HUDEP-2 (cell line): ENCODE measurements at regions not wholly inside any gene's neighbourhood (a gene's known extent, or its start where the extent isn't known, plus 50 kb on each side); places are given as distances from the start of the nearest gene placed in this dataset.
"Not testable (repeated sequence)": the region's sequence is repeated elsewhere in the genome, so short reads cannot be mapped to it uniquely, and the experiment has no call there.

Experiments
- DNase-seq, 76 experiments: peaks; one replicate each; lab custom pipeline; 2025; ENCODE audit not compliant: unreplicated experiment in 76 of 76; lab: John Stamatoyannopoulos, UW

DNA sequence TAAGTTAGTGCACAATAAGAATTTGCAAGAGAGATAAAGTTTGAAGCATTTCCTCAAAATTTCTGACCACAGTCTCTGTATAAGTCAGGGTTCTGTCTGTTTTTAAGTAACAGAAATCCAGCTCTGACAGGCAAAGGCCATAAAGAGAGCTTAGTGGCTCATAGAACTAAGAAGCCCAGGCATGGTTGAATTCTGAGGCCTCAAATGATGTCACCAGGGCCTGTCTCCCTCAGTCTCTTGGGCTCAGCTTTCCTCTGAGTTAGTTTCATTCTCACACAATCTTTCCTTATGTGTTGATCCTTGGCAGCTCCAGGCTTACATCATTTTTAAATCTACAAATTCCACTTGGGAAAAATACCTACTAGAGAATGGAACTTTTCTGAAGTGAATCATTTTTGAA is 173.4 kb upstream of the ATP2B1 start:
- no peak for DNase-seq

DNA sequence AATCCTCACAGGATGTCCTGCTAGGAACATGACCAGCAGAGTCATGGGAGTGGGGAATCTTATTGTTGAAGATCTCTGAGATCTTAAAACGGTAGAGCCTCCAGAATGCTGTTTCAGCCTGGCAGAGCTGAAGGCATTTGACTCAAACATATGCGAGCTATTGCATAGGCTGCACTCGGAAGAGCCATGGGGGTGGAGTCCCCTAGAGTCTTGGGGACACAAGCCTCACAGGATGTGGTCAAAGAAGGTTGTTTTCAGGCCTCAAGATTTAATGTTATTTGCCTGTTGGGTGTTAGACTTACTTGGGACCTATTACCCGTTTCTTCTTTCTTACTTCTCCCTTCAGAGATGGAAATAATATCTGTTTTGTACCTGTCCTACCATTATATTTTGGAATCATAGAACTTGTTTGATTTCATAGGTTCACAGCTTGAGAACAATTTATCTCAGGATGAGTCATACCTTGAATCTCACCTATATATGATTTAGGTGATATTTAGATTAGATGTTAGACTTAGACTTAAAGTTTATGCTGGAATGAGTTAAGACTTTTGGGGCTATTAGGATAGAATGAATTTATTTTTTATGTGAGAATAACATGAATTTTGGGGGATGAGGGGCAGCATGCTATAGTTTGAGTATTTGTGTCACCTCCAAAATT is 172.2 kb upstream of the ATP2B1 start:
- DNase-seq = no peak

GRCh38 chr12:89879766-89880165 is 171.1 kb upstream of the ATP2B1 start:
- DNase-seq = no peak

DNA sequence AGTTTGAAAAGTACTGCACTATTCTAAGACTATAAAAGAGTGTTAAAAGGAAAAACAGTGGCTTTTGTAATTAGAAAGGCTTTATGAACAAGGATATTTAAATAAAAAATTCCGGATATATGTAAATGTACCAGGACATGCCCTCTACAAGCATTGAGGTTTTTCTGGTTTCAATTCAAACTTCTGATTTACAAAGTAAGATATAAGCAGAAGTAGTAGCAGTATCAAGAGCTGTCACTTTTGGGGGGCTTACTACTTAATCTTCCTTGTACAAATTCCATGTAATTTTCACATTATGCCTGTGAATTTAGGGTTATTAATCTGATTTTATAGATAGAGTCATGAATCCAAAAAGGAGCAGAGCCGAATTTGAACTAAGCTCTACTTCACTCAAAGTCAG is 170.3 kb upstream of the ATP2B1 start:
- no peak for DNase-seq

DNA sequence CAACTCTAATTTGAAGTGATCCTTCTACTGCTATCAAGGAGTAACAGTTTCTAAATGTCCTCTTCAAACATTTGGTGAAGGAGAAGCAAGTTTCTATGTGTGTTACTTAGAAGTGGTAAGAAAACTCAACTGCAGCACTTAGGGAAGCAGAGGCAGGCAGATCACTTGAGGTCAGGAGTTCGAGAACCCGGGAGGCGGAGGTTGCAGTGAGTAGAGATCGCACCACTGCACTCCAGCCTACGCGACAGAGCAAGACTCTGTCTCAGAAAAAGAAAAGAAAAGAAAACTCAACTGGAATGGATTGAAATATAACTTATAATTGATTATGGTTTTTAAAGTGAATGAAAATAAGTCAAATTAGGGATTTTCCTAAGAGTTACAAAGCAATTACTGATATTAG is 169.7 kb upstream of the ATP2B1 start:
- no peak for DNase-seq

DNA sequence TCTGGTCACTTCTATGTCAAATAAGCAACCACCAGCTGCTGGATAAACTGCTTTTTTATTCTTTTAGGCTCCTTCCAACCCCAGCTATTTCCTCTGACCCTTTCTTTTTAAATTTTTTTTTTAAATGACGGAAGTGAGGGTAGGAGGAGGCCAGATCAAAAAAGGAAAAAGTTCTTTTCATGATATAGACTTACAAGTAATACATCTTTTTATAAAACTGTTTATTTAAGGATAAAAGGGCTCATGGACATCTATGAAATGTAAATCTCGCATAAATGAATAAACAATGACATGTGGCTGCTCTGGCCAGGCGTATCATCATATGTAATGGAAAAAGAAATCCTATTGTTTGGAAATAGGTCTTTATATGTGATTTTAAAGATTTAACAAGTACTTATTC is 169.0 kb upstream of the ATP2B1 start:
- no peak for DNase-seq

DNA sequence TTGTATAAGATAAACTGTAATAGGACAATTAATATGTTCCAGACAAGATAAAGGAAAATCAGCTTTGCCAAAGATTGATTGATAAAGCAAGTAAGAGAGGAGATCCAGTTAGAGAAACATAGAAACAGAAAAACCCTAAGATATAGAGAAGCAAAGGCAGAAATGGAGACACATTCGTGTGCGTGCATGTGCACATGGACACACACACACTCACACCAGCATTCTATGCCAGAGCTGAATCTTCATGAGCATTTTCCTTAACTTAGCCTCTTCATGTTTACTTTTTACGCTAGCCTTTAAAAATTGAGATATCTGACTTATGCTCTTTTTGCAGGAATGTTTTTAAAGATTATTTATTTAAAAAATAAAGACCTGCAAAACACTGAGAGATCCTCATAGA is 168.5 kb upstream of the ATP2B1 start:
- no peak for DNase-seq

- no peak for DNase-seq
Measured at GRCh38 chr12:89875809-89876208, 167.2 kb upstream of the ATP2B1 start.

GRCh38 chr12:89875225-89875624 is 166.6 kb upstream of the ATP2B1 start:
- DNase-seq = no peak

DNA sequence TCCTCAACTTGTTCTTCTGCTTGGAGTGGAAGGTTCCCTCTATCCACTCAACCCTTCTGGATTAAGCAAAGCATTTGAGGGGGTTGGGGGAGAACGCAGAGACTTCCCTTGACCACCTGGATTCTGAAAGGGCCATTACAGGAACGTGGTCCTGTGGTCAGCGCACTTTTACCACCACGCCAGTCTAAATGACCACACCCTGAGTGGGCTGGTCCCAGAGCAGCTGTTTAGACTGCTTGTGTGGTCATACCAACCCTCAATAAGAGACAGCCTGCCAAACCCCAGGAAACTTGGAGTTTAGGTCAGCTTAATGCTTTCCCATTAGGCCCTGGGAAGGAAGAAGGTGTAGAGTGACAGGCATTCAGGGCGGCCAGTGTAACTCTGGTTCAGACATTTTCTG is 165.5 kb upstream of the ATP2B1 start:
- no peak for DNase-seq

DNA sequence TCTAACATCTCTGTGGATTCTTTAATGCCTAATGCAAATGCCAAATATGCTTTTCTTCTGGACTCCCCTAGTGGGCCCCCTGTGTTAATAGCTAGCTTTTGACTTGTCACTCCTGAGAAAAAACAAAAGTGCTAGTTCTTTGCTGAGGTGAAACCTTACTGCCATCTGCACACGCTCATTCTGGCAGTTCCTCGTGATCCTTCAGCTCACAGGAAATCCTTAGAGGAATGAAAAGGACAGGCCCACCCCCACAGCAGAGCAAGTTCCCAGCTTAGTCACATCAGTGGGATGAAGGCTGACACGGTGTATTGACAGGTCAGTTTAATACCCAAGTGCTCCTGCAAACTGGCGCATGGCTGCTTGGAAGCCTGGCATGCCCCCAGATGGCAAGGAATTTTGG is 165.1 kb upstream of the ATP2B1 start:
- no peak for DNase-seq

DNA sequence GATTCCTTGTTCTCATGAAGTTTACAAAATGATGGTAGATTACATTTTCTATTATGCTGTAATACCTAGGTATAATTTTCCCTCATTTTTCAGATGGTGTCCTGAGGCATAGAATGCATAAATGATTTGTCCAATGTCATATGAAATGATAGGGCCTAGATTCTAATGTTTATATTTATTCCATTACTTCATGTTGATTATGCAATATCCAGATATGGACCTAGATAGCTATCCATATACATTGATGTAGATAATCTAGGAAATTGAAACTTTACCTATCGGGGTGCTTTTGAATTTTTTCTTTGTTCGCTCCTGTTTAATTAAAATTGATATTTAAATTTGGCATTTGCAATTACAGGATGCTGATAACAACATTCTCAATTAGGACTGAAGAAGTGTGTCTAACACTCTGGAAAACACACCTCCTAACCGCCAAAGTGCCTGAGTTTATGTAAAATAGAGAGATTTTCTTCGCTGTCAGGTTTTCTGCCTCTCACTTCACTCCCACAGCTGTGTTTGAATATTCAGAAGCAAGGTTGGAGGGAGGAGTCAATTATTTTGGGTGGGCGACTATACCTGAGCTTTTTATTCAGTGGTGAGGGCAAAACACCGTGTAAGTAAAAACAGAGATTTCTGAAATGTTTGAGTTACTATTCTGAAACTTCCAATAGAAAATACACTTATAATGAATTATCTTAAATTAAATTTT is 164.4 kb upstream of the ATP2B1 start:
- DNase-seq = no peak

DNA sequence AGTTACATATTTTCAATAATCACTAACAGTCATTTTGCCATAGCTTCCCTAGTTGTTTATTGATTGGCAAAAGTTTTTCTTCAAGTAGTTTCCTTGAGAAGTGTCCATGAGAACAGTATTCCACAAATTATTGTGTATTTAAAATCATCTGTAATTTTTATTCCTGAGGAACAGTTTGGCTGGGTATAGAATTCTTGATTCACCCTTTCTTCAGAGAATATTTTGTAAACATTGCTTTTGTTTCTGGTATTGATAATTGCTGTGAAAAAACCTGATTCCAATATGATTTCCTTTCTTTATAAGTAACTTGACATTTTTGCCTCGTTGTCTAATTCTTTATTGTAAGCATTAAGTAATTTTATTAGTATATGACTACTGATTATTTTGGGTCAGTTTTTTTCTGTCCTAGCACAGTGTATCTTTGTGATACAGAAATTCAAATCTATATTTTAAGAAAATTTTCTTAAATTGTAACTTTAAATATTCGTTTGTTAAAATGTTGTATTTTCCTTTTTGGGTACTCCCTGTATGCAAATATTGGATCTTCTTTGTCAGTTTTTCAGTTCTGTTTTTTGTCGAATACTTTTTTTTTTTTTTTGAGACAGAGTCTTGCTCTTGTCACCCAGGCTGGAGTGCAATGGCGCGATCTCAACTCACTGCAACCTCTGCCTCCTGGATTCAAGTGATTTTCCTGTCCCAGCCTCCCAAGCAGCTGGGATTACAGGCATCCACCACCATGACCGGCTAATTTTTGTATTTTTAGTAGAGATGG is 162.0 kb upstream of the ATP2B1 start:
- DNase-seq = no peak

GRCh38 chr12:89867611-89868010 is 159.0 kb upstream of the ATP2B1 start:
- not testable (repeated sequence) for DNase-seq

DNA sequence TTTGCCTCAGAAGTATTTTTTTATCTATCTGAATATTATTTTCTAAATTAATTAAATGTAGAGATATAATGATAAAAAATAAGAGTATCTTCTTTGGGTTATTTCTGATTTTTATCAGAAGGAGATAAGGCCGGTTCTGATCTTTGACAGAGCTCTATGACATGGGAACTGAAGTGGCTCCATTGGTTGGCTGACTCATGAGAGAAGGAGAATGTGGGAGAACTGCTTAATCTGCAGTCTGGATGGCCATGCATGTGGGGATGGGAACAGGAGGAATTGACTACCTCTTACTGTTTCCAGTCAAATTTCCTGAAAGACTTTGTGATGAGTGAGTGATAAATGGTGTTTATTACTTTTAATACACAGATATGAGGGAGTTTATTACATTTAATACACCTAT is 155.8 kb upstream of the ATP2B1 start:
- DNase-seq = no peak

DNA sequence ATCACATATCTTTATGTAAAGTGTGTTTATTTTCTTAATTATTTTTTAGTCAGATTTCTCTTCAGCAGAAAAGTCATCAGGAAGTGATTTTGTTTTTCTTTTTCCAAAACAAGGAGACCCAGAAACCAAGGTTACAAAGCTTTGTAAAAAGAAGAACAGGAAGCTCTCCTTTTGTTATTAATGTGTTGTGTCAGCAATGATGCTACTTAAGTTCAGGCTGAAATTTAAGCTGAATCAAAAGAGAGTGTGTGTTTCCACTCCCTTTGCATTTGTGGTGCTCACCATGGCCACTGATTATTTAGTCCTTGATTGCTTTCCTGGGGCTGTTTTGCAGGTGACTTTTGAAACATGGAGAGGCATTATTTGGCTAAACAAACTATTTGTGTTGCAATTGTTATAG is 155.3 kb upstream of the ATP2B1 start:
- no peak for DNase-seq

- peak in 1 of 76 experiments; percentile 8 for DNase-seq
Measured at GRCh38 chr12:89863493-89863938, 154.9 kb upstream of the ATP2B1 start.

DNA sequence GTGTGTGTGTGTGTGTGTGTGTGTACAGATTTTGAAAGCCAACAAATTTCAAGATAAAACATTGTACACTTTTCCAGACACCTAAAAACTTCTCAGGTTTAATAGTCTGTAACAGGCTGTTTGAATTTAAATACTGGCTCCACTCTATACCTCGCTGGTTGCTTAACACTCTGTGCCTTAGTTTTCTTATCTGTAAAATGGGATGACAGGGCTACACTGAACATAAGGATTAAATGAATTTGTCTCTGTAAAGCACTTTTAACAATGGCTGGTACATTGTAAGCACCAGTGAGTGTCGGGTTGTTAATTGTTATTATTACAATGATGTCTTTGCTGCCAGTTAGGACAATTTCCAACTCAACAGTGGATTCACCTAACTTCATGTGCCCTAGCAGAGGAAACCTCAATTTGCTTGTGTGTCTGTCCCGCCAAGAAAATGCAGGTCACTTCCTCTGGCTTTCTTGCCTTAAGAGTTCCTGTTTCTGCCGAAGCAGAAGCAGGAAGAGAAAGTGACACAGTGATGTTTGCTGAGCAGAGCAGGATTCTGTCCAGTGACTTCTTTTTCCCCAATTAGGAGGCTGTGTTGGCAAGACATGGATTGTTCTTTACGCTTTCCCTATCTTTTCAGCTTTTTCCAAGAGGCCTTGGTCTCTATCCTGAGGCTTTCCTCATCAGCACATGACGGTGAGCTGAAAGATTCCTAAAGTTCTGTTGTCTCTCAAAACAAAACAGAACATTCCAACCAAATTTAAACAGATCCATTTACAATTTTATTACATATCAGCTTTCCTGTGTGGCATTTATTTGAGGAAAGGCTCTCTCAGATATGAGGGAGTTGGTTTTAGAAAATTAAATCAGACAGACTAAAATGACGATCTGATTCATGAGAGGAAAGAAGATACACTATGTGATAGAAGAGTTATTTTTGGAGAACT is 154.1 kb upstream of the ATP2B1 start:
- no peak for DNase-seq

DNA sequence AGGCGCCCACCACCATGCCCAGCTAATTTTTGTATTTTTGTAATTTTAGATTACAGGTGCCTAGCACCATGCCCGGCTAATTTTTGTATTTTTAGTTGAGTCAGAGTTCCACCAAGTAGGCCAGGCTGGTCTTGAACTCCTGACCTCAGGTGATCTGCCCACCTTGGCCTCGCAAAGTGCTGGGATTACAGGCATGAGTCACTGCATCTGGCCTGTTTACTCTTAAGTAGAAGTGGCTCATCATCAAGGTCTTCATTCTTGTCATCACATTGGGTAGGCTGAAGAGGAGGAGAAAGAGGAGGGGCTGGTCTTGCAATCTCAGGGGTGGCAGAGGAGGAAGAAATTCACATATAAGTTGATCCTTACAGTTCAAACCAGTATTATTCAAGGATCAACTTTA is 152.4 kb upstream of the ATP2B1 start:
- no peak for DNase-seq

- DNase-seq = no peak
Measured at GRCh38 chr12:89859508-89860220, 151.0 kb upstream of the ATP2B1 start.
